AG04450 (cell line): ENCODE measurements at regions not wholly inside any gene's neighbourhood (a gene's known extent, or its start where the extent isn't known, plus 50 kb on each side); places are given as distances from the start of the nearest gene placed in this dataset.

Experiments
- CTCF ChIA-PET: fragments of 300-600, 350-600 bp; formaldehyde crosslinking; extraction: SDS; loops from one replicate; lab custom pipeline; 2022; ENCODE audit warnings: antibody characterized with exemption, inconsistent platforms; lab: Charles Lee
- POLR2A ChIA-PET: fragments of 350-600 bp; formaldehyde crosslinking; extraction: SDS; loops from one replicate; lab custom pipeline; 2021; ENCODE audit warnings: antibody characterized with exemption, inconsistent platforms; lab: Yijun Ruan, JAX
- DNase-seq: peaks from one replicate; pipeline ENCODE4 v3.0.0-alpha.2; 2011; ENCODE audit warnings: low read depth, low spot score
- H3K27ac ChIP-seq: one replicate; pipeline ENCODE4 v1.5.1; 2012; ENCODE audit warnings: low read depth, low read length, control low read depth
- H3K27me3 ChIP-seq: one replicate; pipeline ENCODE4 v1.6.0; 2012; ENCODE audit warnings: low read length; ENCODE audit not compliant: control insufficient read depth, insufficient read depth
- H3K4me3 ChIP-seq: 2 replicates; pipeline ENCODE4 v1.5.1; 2011; ENCODE audit warnings: mild to moderate bottlenecking, low read depth, low read length, control low read depth
- H3K9me3 ChIP-seq: 2 replicates; pipeline ENCODE4 v1.5.1; 2012; ENCODE audit warnings: low read length; ENCODE audit not compliant: control insufficient read depth, insufficient read depth
- CTCF ChIP-seq: IDR thresholded peaks from 2 replicates; pipeline ENCODE4 v1.5.1; 2011; ENCODE audit warnings: low read depth, low read length, control low read depth, inconsistent platforms

GRCh38 chr1:3976821-3977220 lies 76.7 kb upstream of the C1orf174 start:
- H3K9me3 ChIP-seq = peaks cover 83% of the 10 kb centered on the region
- CTCF ChIA-PET = no interaction called here

GRCh38 chr1:3978196-3978989 lies 78.3 kb upstream of the C1orf174 start:
- Histone ChIP-seq H3K27me3 (no peaks in the 10 kb centered on the region), H3K27ac (no peak overlapping the region), H3K9me3 (peaks cover 93% of the 10 kb centered on the region), H3K4me3 (no peak overlapping the region)
- TF ChIP-seq CTCF = no peak
- CTCF ChIA-PET = no interaction called here
- no peak for DNase-seq
- POLR2A ChIA-PET = no interaction called here

More at GRCh38 chr1:3976821-3977220, 76.7 kb upstream of the C1orf174 start:
- DNase-seq = no peak
- POLR2A ChIA-PET = no interaction called here
- TF ChIP-seq CTCF = no peak
- H3K27ac ChIP-seq = no peak overlapping the region
- H3K27me3 ChIP-seq = no peaks in the 10 kb centered on the region
- H3K4me3 ChIP-seq = no peak overlapping the region

- Histone ChIP-seq H3K27me3 (no peaks in the 10 kb centered on the region), H3K9me3 (peaks cover 88% of the 10 kb centered on the region), H3K4me3 (no peak overlapping the region), H3K27ac (no peak overlapping the region)
- DNase-seq = no peak
- no peak for TF ChIP-seq CTCF
- CTCF ChIA-PET = no interaction called here
- POLR2A ChIA-PET = no interaction called here
Observed at GRCh38 chr1:3978990-3979325, 78.9 kb upstream of the C1orf174 start.

- Histone ChIP-seq H3K27me3 (no peaks in the 10 kb centered on the region), H3K27ac (no peak overlapping the region), H3K9me3 (peaks cover 86% of the 10 kb centered on the region), H3K4me3 (no peak overlapping the region)
- no peak for TF ChIP-seq CTCF
- CTCF ChIA-PET = no interaction called here
- DNase-seq = no peak
- POLR2A ChIA-PET = no interaction called here
Observed at GRCh38 chr1:3981261-3981660, 81.2 kb upstream of the C1orf174 start.

GRCh38 chr1:3981746-3982505 lies 81.9 kb upstream of the C1orf174 start:
- no peak for DNase-seq
- ChIA-PET CTCF (no interaction called here), POLR2A (no interaction called here)
- H3K27me3 ChIP-seq = no peaks in the 10 kb centered on the region
- no peak for TF ChIP-seq CTCF
- peaks cover 86% of the 10 kb centered on the region for H3K9me3 ChIP-seq
- no peak overlapping the region for H3K27ac ChIP-seq
- no peak overlapping the region for H3K4me3 ChIP-seq
